Right renal cortex interstitium (tissue), 3 donors: ENCODE measurements at regions not wholly inside any gene's neighbourhood (a gene's known extent, or its start where the extent isn't known, plus 50 kb on each side); places are given as distances from the start of the nearest gene placed in this dataset.
A peak's percentile ranks its signal among the peaks of the same experiment; 100 is the strongest.

Experiments
- DNase-seq, 3 donors: peaks; one replicate each; pipeline ENCODE4 v3.0.0-alpha.2; 2013; ENCODE audit warnings: low read depth in 3 of 3, low spot score in 2 of 3

GRCh38 chr11:94671553-94672366 lies 96.4 kb upstream of the AMOTL1 start:
- DNase-seq: no peak

GRCh38 chr11:94672636-94673035 lies 95.5 kb upstream of the AMOTL1 start:
- DNase-seq: no peak

- DNase-seq: no peak
Measured at GRCh38 chr11:94673386-94673785, 94.8 kb upstream of the AMOTL1 start.

- no peak for DNase-seq
Measured at GRCh38 chr11:94673951-94674491, 94.1 kb upstream of the AMOTL1 start.

- DNase-seq: no peak
Measured at GRCh38 chr11:94675239-94675638, 92.9 kb upstream of the AMOTL1 start.

GRCh38 chr11:94675813-94676212 lies 92.3 kb upstream of the AMOTL1 start:
- no peak for DNase-seq

- no peak for DNase-seq
Measured at GRCh38 chr11:94676814-94677213, 91.3 kb upstream of the AMOTL1 start.

GRCh38 chr11:94678236-94678635 lies 89.9 kb upstream of the AMOTL1 start:
- DNase-seq: no peak

GRCh38 chr11:94678901-94679300 lies 89.3 kb upstream of the AMOTL1 start:
- DNase-seq: no peak

GRCh38 chr11:94680426-94680825 lies 87.7 kb upstream of the AMOTL1 start:
- DNase-seq: no peak

GRCh38 chr11:94681140-94681539 lies 87.0 kb upstream of the AMOTL1 start:
- no peak for DNase-seq

- DNase-seq: no peak
Measured at GRCh38 chr11:94681852-94682251, 86.3 kb upstream of the AMOTL1 start.

- DNase-seq: no peak
Measured at GRCh38 chr11:94694309-94695060, 73.7 kb upstream of the AMOTL1 start.

GRCh38 chr11:94697156-94697555 lies 71.0 kb upstream of the AMOTL1 start:
- DNase-seq: peak in 1 of 3 donors; percentile 21

- no peak for DNase-seq
Measured at GRCh38 chr11:94700622-94701021, 67.5 kb upstream of the AMOTL1 start.

- DNase-seq: no peak
Measured at GRCh38 chr11:94702481-94702880, 65.7 kb upstream of the AMOTL1 start.

- no peak for DNase-seq
Measured at GRCh38 chr11:94705419-94705818, 62.7 kb upstream of the AMOTL1 start.

GRCh38 chr11:94705891-94706615 lies 62.1 kb upstream of the AMOTL1 start:
- no peak for DNase-seq

- no peak for DNase-seq
Measured at GRCh38 chr11:94708176-94708575, 60.0 kb upstream of the AMOTL1 start.

GRCh38 chr11:94708642-94709041 lies 59.5 kb upstream of the AMOTL1 start:
- DNase-seq: no peak

GRCh38 chr11:94715225-94715624 lies 52.9 kb upstream of the AMOTL1 start:
- no peak for DNase-seq
